Endothelial cell (in vitro differentiated cells): ENCODE measurements at regions not wholly inside any gene's neighbourhood (a gene's known extent, or its start where the extent isn't known, plus 50 kb on each side); places are given as distances from the start of the nearest gene placed in this dataset.

Experiments
- DNase-seq: peaks from one replicate; pipeline ENCODE4 v3.0.0; 2021; ENCODE audit warnings: low spot score
- H3K27ac Mint-ChIP-seq: one replicate; pipeline ENCODE4 v1.8.0; 2021; ENCODE audit warnings: mixed read lengths, inconsistent platforms; ENCODE audit not compliant: unreplicated experiment
- H3K27me3 Mint-ChIP-seq: one replicate; pipeline ENCODE4 v1.8.0; 2021; ENCODE audit warnings: mild to moderate bottlenecking, moderate library complexity, mixed read lengths, inconsistent platforms; ENCODE audit not compliant: unreplicated experiment
- H3K36me3 Mint-ChIP-seq: one replicate; pipeline ENCODE4 v1.8.0; 2021; ENCODE audit warnings: mild to moderate bottlenecking, low read depth, mixed read lengths, inconsistent platforms; ENCODE audit not compliant: unreplicated experiment
- H3K4me1 Mint-ChIP-seq: one replicate; pipeline ENCODE4 v1.8.0; 2021; ENCODE audit warnings: mild to moderate bottlenecking, mixed read lengths, inconsistent platforms; ENCODE audit not compliant: unreplicated experiment
- H3K4me3 Mint-ChIP-seq: one replicate; pipeline ENCODE4 v1.8.0; 2021; ENCODE audit warnings: mild to moderate bottlenecking, mixed read lengths, inconsistent platforms; ENCODE audit not compliant: unreplicated experiment
- H3K9me3 Mint-ChIP-seq: one replicate; pipeline ENCODE4 v1.8.0; 2021; ENCODE audit warnings: mixed read lengths, inconsistent platforms; ENCODE audit not compliant: unreplicated experiment
- CTCF ChIP-seq: fragments of 200-600 bp; sonication (generic); IDR thresholded peaks from one replicate; pipeline ENCODE4 v1.5.0; 2021; ENCODE audit warnings: antibody characterized with exemption; ENCODE audit not compliant: unreplicated experiment

- DNase-seq, result no peak
- no peaks in the 10 kb centered on the region for H3K9me3 Mint-ChIP-seq
- no peak overlapping the region for H3K4me3 Mint-ChIP-seq
- H3K4me1 Mint-ChIP-seq, result peaks cover 3% of the 10 kb centered on the region
- no peak overlapping the region for H3K27ac Mint-ChIP-seq
- no peaks in the 10 kb centered on the region for H3K36me3 Mint-ChIP-seq
- TF ChIP-seq CTCF, result no peak
- peaks cover 12% of the 10 kb centered on the region for H3K27me3 Mint-ChIP-seq
These were observed 129.6 kb downstream of the CEBPB start for GRCh38 chr20:50320005-50320900.

DNA sequence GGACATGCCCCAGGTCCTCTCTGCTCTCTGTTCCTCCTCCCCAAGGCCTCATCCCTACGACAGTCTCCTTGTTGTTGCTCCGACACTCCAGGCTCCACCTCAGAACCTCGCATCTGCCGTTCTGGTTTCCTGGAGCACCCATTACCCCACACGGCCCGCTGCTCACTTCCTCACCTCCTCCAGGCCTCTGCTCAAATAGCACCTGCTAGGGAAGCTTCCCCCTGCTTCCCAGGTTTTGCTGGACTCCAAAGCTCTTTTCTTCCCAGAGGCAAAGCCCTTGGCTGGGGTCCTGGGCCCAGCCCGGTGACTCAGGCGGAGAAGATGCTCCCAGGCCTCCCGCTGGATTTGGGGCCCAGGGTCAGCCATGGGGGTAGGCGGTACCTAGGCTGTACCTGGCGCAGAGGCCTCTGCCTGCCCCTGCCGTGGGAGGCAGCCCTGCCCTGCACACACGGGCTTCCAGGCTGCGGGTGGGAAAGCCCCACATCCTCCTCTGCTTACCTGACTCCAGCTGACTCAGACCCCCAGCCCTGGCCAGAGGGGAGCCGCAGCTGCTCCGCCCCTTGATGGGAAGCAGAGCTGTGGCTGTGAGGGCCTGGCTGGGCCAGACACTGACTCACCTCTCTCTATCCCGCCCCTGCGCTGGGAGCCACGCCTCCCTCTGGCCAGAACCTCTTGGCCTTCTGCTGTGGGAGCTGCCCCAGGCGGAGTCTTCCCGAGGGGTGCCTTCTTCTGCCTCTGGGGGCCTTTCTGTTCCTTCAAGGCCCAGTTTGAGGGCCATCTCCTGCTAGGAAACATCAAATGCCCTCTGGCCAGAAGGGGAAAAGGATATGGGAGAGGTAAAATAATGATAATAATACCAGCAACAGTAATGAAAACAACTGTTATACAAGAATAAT is 130.5 kb downstream of the CEBPB start:
- Mint-ChIP-seq H3K27me3 (peaks cover 10% of the 10 kb centered on the region), H3K4me1 (peaks cover 3% of the 10 kb centered on the region), H3K4me3 (no peak overlapping the region), H3K27ac (no peak overlapping the region), H3K9me3 (no peaks in the 10 kb centered on the region), H3K36me3 (no peaks in the 10 kb centered on the region)
- no peak for TF ChIP-seq CTCF
- DNase-seq, result peak; percentile 39

DNA sequence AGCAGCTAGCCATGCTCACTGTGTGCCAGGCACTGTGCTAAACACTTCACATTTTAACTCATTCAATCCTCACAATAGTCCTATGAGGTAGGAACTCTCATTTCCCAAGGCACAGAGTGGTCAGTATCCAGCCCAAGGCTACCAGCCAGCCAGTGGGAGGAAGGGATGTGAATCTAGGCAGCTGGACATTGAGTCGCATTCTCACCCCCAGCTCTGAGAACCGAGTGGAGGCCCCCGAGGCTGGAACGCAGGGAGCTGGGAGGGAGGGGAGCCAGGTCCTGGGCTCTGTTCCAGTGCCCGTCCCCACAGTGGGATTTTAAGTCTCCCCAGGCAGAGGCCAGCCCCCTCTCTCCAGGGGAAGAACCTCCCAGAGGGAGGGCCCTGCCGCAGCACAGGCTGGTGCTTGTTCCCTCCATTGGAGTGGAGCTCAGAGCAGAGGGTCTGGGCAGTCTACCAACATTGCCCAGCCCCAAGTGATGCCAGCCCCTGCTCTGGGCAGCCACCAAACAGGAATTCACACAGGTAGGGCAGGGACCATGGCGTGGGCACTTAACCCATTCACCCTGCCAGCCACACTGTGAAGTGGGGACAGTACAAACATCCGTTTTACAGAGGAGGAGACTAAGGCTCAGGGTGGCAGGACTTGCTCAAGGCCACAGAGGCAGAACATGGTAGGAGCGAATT is 131.3 kb downstream of the CEBPB start:
- Mint-ChIP-seq H3K27ac (no peak overlapping the region), H3K27me3 (peaks cover 8% of the 10 kb centered on the region), H3K4me1 (peaks cover 3% of the 10 kb centered on the region), H3K9me3 (no peaks in the 10 kb centered on the region), H3K36me3 (no peaks in the 10 kb centered on the region), H3K4me3 (no peak overlapping the region)
- no peak for TF ChIP-seq CTCF
- no peak for DNase-seq

DNA sequence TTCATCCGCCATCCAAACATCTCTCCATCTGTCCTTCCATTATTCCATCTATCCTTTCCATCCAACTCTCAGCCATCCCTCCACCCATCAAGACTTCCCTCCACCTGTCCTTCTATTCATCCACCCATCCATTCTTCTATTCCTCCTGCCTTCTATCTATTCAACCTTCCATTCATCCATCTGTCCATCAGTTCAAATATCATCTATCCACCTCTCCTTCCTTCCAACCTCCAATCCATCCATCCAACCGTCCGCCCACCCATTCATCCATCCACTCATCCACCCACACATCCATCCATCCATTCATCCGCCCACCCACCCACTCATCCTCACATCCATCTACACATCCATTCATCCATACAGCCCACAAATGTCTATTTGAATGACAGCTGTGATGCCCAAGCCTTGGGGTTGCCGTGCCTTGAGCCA is 132.1 kb downstream of the CEBPB start:
- no peak for DNase-seq
- Mint-ChIP-seq H3K9me3 (no peaks in the 10 kb centered on the region), H3K36me3 (no peaks in the 10 kb centered on the region), H3K4me1 (peaks cover 3% of the 10 kb centered on the region), H3K27me3 (peaks cover 9% of the 10 kb centered on the region), H3K4me3 (no peak overlapping the region), H3K27ac (no peak overlapping the region)
- TF ChIP-seq CTCF, result no peak
